Panc1 (cell line): ENCODE measurements at regions not wholly inside any gene's neighbourhood (a gene's known extent, or its start where the extent isn't known, plus 50 kb on each side); places are given as distances from the start of the nearest gene placed in this dataset.

Source experiments
- ATAC-seq: fragments of 200-7000 bp; cut with Tn5 transposase; 2 replicates; pipeline ENCODE4 v1.9.1; 2020; ENCODE audit warnings: mild to moderate bottlenecking, moderate library complexity
- BruUV-seq: library from RNA; stranded (reverse); fragments of 400-500 nt; replicated peaks from 2 replicates; lab custom pipeline; 2021; lab: Mats Ljungman, UMichigan
- CTCF ChIA-PET: fragments of 300-600 bp; sonication (Branson Sonifier 250); formaldehyde crosslinking; loops from one replicate; lab custom pipeline; 2022; ENCODE audit warnings: antibody characterized with exemption; lab: Charles Lee
- POLR2A ChIA-PET: fragments of 300-600 bp; sonication (Branson Sonifier 250); formaldehyde crosslinking; loops from one replicate; lab custom pipeline; 2022; ENCODE audit warnings: antibody characterized with exemption; lab: Charles Lee
- DNase-seq: peaks from one replicate; pipeline ENCODE4 v3.0.0-alpha.2; 2010; ENCODE audit warnings: low read depth, low spot score
- H3K27ac ChIP-seq: 2 replicates; pipeline ENCODE4 v1.5.1; 2011; ENCODE audit warnings: mild to moderate bottlenecking, low read length, inconsistent platforms
- H3K27me3 ChIP-seq: fragments of 200-500 bp; sonication (Bioruptor generic); 2 replicates; pipeline ENCODE4 v1.6.0; 2014; ENCODE audit warnings: low read length, inconsistent platforms; ENCODE audit not compliant: control insufficient read depth, insufficient read depth
- H3K36me3 ChIP-seq: fragments of 200-500 bp; sonication (Bioruptor generic); 2 replicates; pipeline ENCODE4 v1.5.1; 2014; ENCODE audit warnings: inconsistent platforms, mild to moderate bottlenecking, low read length, moderate library complexity; ENCODE audit not compliant: control insufficient read depth, insufficient read depth
- H3K4me1 ChIP-seq: 2 replicates; pipeline ENCODE4 v1.5.1; 2011; ENCODE audit warnings: inconsistent platforms, mild to moderate bottlenecking, low read length, moderate library complexity; ENCODE audit not compliant: control insufficient read depth, insufficient read depth
- H3K4me3 ChIP-seq, 2 experiments: 2 replicates each; pipeline ENCODE4 v1.5.1; 2011 to 2012; ENCODE audit warnings: low read depth in 2 of 2, low read length in 2 of 2, mild to moderate bottlenecking in 2 of 2, inconsistent platforms in 1 of 2, moderate library complexity in 1 of 2
- H3K9me3 ChIP-seq: fragments of 200-500 bp; sonication (Bioruptor generic); 2 replicates; pipeline ENCODE4 v1.5.1; 2014; ENCODE audit warnings: low read depth, mild to moderate bottlenecking, inconsistent platforms, low read length, moderate library complexity; ENCODE audit not compliant: control insufficient read depth, insufficient read depth
- POLR2AphosphoS5 ChIP-seq: IDR thresholded peaks from 2 replicates; pipeline ENCODE4 v1.6.1; 2012; ENCODE audit warnings: mild to moderate bottlenecking, low read depth, low read length, moderate library complexity
- REST ChIP-seq, 2 experiments: IDR thresholded peaks; 2 replicates each; pipeline ENCODE4 v1.6.1; 2011 to 2012; ENCODE audit warnings: low read depth in 2 of 2, control low read depth in 1 of 2, low read length in 1 of 2, mild to moderate bottlenecking in 1 of 2, moderate library complexity in 1 of 2; ENCODE audit not compliant: insufficient read depth in 1 of 2
- SIN3A ChIP-seq: IDR thresholded peaks from 2 replicates; pipeline ENCODE4 v1.6.1; 2012; ENCODE audit warnings: low read depth, mild to moderate bottlenecking, low read length, moderate library complexity, borderline replicate concordance; ENCODE audit not compliant: insufficient read depth
- TCF7L2 ChIP-seq: IDR thresholded peaks from 2 replicates; pipeline ENCODE4 v1.6.1; 2011; ENCODE audit warnings: mild to moderate bottlenecking, low read depth, low read length, inconsistent platforms
- in situ Hi-C: cut with HindIII; loops from 2 replicates; pipeline ENCODE4 v1.10.0; 2016; ENCODE audit warnings: low sequenced_read_pairs, low pct_unique_long_range_greater_than_20kb
- intact Hi-C: fragments of 100-400 bp; cut with micrococcal nuclease; formaldehyde crosslinking; loops from one replicate; pipeline ENCODE4 v1.10.0; 2022; ENCODE audit not compliant: unreplicated experiment
- TF ChIP-seq, protein P1 (sequence below): fragments of 450-650 bp; IDR thresholded peaks from 2 replicates; pipeline ENCODE4 v1.5.1; 2017; ENCODE audit warnings: mild to moderate bottlenecking

GRCh38 chr5:34586117-34586885, 69.8 kb upstream of the RAI14 start:
- Histone ChIP-seq H3K27me3 (peaks cover 3% of the 10 kb centered on the region), H3K4me1 (no peaks in the 10 kb centered on the region), H3K4me3 (no peak overlapping the region), H3K9me3 (no peaks in the 10 kb centered on the region), H3K36me3 (no peaks in the 10 kb centered on the region), H3K27ac (no peak overlapping the region)
- TF ChIP-seq TCF7L2 = no peak
- TF ChIP-seq POLR2AphosphoS5 = no peak
- TF ChIP-seq REST (IDR thresholded peaks at IDR 0.05; ENCODE audit: insufficient read depth in 1 of 2, low read depth in 2 of 2, low read length in 1 of 2) = no peak
- TF ChIP-seq SIN3A = no peak
- TF ChIP-seq, protein P1, sequence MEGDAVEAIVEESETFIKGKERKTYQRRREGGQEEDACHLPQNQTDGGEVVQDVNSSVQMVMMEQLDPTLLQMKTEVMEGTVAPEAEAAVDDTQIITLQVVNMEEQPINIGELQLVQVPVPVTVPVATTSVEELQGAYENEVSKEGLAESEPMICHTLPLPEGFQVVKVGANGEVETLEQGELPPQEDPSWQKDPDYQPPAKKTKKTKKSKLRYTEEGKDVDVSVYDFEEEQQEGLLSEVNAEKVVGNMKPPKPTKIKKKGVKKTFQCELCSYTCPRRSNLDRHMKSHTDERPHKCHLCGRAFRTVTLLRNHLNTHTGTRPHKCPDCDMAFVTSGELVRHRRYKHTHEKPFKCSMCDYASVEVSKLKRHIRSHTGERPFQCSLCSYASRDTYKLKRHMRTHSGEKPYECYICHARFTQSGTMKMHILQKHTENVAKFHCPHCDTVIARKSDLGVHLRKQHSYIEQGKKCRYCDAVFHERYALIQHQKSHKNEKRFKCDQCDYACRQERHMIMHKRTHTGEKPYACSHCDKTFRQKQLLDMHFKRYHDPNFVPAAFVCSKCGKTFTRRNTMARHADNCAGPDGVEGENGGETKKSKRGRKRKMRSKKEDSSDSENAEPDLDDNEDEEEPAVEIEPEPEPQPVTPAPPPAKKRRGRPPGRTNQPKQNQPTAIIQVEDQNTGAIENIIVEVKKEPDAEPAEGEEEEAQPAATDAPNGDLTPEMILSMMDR = no peak
- ATAC-seq (no peak; the same call in 1 of the 2 replicates), DNase-seq (peak; percentile 74)
- intact Hi-C loops (no loop called here), in situ Hi-C loops (no loop called here)
- ChIA-PET CTCF (no interaction called here), POLR2A (no interaction called here)
- no TSS peak for BruUV-seq

DNA sequence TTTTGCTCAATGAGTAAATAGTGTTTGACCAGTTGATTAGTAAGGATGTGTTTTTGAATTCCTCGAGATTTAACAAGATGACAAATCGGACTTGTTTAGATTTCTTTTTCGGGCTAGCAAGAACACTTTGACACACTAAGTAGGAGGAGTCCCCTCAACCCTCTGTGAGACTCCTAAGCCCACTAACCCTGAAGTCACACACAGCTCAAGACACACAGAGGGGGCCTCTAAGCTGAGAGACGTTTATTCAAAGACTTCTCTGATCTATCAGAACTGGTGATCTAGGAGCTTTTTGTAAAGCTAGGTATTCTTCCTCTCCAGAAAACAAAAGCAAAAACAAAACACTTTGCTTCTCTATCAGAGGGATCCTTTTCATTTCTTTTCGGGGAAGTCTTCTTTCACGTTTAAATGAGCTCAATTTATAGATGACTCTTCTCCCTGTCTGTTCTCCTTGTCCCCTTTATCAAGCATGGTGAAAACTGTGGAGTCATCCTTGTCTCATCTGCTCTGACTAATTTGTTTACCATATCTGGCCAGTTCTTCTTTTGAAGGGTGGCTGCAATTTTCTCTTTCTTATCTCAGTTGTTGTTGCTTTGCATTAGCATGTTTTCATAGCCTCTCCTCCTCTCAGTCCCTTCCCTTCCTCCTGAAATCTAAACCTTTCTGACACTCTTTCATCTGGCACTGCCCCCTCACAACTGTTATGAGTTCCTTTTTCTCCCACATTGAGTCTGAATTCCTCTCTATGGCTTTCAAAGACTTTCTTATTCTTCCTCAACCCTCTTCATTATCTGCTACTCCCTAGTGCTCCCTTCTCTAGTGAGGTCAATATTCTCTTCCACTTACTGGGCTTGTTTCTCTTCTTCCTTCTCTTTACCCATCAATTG, 68.5 kb upstream of the RAI14 start:
- no peaks in the 10 kb centered on the region for H3K36me3 ChIP-seq
- POLR2A ChIA-PET = no interaction called here
- in situ Hi-C loops = no loop called here
- no peak for ATAC-seq
- peak; percentile 51 for DNase-seq
- H3K9me3 ChIP-seq = no peaks in the 10 kb centered on the region
- CTCF ChIA-PET = interaction anchor here (0.5 kb wide), 1 partner anchor 99 kb away, joined by 3 read pairs; no protein-coding TSS in a partner anchor
- no TSS peak for BruUV-seq
- H3K27ac ChIP-seq = no peak overlapping the region
- H3K4me3 ChIP-seq = no peak overlapping the region
- peaks cover 3% of the 10 kb centered on the region for H3K27me3 ChIP-seq
- intact Hi-C loops = no loop called here
- TF ChIP-seq REST (IDR thresholded peaks at IDR 0.05; ENCODE audit: insufficient read depth in 1 of 2, low read depth in 2 of 2, low read length in 1 of 2) = no peak
- no peak for TF ChIP-seq POLR2AphosphoS5
- no peak for TF ChIP-seq SIN3A
- TF ChIP-seq, protein P1 = no peak
- no peak for TF ChIP-seq TCF7L2
- no peaks in the 10 kb centered on the region for H3K4me1 ChIP-seq
